ENCODE measurements at regions not wholly inside any gene's neighbourhood (a gene's known extent, or its start where the extent isn't known, plus 50 kb on each side); places are given as distances from the start of the nearest gene placed in this dataset.

GRCh38 chr5:111595425-111595824 is 83.1 kb upstream of the STARD4 start (continued):
- TF ChIP-seq, protein P1, sequence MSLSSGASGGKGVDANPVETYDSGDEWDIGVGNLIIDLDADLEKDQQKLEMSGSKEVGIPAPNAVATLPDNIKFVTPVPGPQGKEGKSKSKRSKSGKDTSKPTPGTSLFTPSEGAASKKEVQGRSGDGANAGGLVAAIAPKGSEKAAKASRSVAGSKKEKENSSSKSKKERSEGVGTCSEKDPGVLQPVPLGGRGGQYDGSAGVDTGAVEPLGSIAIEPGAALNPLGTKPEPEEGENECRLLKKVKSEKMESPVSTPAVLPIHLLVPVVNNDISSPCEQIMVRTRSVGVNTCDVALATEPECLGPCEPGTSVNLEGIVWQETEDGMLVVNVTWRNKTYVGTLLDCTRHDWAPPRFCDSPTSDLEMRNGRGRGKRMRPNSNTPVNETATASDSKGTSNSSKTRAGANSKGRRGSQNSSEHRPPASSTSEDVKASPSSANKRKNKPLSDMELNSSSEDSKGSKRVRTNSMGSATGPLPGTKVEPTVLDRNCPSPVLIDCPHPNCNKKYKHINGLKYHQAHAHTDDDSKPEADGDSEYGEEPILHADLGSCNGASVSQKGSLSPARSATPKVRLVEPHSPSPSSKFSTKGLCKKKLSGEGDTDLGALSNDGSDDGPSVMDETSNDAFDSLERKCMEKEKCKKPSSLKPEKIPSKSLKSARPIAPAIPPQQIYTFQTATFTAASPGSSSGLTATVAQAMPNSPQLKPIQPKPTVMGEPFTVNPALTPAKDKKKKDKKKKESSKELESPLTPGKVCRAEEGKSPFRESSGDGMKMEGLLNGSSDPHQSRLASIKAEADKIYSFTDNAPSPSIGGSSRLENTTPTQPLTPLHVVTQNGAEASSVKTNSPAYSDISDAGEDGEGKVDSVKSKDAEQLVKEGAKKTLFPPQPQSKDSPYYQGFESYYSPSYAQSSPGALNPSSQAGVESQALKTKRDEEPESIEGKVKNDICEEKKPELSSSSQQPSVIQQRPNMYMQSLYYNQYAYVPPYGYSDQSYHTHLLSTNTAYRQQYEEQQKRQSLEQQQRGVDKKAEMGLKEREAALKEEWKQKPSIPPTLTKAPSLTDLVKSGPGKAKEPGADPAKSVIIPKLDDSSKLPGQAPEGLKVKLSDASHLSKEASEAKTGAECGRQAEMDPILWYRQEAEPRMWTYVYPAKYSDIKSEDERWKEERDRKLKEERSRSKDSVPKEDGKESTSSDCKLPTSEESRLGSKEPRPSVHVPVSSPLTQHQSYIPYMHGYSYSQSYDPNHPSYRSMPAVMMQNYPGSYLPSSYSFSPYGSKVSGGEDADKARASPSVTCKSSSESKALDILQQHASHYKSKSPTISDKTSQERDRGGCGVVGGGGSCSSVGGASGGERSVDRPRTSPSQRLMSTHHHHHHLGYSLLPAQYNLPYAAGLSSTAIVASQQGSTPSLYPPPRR (CRISPR knock-in tag; IDR thresholded peaks at IDR 0.05; ENCODE audit: borderline replicate concordance) = no peak
- TF ChIP-seq, protein P2, sequence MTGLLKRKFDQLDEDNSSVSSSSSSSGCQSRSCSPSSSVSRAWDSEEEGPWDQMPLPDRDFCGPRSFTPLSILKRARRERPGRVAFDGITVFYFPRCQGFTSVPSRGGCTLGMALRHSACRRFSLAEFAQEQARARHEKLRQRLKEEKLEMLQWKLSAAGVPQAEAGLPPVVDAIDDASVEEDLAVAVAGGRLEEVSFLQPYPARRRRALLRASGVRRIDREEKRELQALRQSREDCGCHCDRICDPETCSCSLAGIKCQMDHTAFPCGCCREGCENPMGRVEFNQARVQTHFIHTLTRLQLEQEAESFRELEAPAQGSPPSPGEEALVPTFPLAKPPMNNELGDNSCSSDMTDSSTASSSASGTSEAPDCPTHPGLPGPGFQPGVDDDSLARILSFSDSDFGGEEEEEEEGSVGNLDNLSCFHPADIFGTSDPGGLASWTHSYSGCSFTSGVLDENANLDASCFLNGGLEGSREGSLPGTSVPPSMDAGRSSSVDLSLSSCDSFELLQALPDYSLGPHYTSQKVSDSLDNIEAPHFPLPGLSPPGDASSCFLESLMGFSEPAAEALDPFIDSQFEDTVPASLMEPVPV (CRISPR knock-in tag; IDR thresholded peaks at IDR 0.05) = no peak
- no peak for TF ChIP-seq ZBTB42 (CRISPR knock-in tag; IDR thresholded peaks at IDR 0.05)
- TF ChIP-seq ZNF703 (CRISPR knock-in tag; IDR thresholded peaks at IDR 0.05; ENCODE audit: borderline replicate concordance) = no peak
- TF ChIP-seq PREB (CRISPR knock-in tag; IDR thresholded peaks at IDR 0.05) = no peak

- FAIRE-seq = no peak
- TF ChIP-seq, protein P3, sequence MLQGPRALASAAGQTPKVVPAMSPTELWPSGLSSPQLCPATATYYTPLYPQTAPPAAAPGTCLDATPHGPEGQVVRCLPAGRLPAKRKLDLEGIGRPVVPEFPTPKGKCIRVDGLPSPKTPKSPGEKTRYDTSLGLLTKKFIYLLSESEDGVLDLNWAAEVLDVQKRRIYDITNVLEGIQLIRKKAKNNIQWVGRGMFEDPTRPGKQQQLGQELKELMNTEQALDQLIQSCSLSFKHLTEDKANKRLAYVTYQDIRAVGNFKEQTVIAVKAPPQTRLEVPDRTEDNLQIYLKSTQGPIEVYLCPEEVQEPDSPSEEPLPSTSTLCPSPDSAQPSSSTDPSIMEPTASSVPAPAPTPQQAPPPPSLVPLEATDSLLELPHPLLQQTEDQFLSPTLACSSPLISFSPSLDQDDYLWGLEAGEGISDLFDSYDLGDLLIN (CRISPR knock-in tag; IDR thresholded peaks at IDR 0.05; ENCODE audit: borderline replicate concordance) = no peak
- TF ChIP-seq LRRFIP1 (CRISPR knock-in tag; conservative IDR thresholded peaks at IDR 0.05) = no peak
- no peak for TF ChIP-seq ZNF841 (CRISPR knock-in tag; IDR thresholded peaks at IDR 0.05; ENCODE audit: borderline replicate concordance)
- TF ChIP-seq TCF7L2 (IDR thresholded peaks at IDR 0.05; ENCODE audit: low read depth, low read length) = no peak
- TF ChIP-seq ZFP1 (CRISPR knock-in tag; IDR thresholded peaks at IDR 0.05) = no peak
- no peak for TF ChIP-seq FOXK2 (IDR thresholded peaks at IDR 0.05)
- TF ChIP-seq SOX5 (CRISPR knock-in tag; IDR thresholded peaks at IDR 0.05; ENCODE audit: borderline replicate concordance) = no peak
- no peak for TF ChIP-seq ZNF776 (CRISPR knock-in tag; IDR thresholded peaks at IDR 0.05)
Observed at GRCh38 chr5:111589316-111589715, 77.0 kb upstream of the STARD4 start.

More at GRCh38 chr5:111589316-111589715, 77.0 kb upstream of the STARD4 start:
- BruUV-seq (replicated peaks) = no TSS peak
- intact Hi-C loops (cut with micrococcal nuclease; ENCODE audit: unreplicated experiment) (no loop called here), in situ Hi-C loops (cut with HindIII; ENCODE audit: extremely low pct_ligation_motif_present, low pct_unique_long_range_greater_than_20kb) (no loop called here)
- Histone ChIP-seq H3K4me2 (ENCODE audit: low read depth, low read length) (no peak overlapping the region), H3K27me3 (ENCODE audit: control insufficient read depth in 1 of 2, insufficient read depth in 2 of 2, low read length in 2 of 2) (no peaks in the 10 kb centered on the region), H3K4me3 (replicated peaks in 1 of 3; ENCODE audit: insufficient read depth in 1 of 3, low read depth in 2 of 3, low read length in 3 of 3) (no peak overlapping the region), H3K79me2 (ENCODE audit: insufficient read depth, low read length) (no peaks in the 10 kb centered on the region), H3K9me3 (ENCODE audit: low read length) (no peaks in the 10 kb centered on the region), H3K4me1 (ENCODE audit: insufficient read depth, low read length) (no peaks in the 10 kb centered on the region), H3K36me3 (replicated peaks in 1 of 2; ENCODE audit: control insufficient read depth in 1 of 2, insufficient read depth in 2 of 2, low read length in 2 of 2) (no peaks in the 10 kb centered on the region), H3K9ac (ENCODE audit: insufficient read depth, low read depth, low read length) (no peak overlapping the region), H2AFZ (ENCODE audit: low read length) (no peak overlapping the region), H4K20me1 (ENCODE audit: insufficient read depth, low read length) (no peaks in the 10 kb centered on the region), H3K27ac (ENCODE audit: extremely low read length, insufficient read depth, low read length) (no peak overlapping the region)
- ATAC-seq (no peak), DNase-seq (ENCODE audit: low spot score) (no peak)
- ChIA-PET POLR2A (no interaction called here), CTCF (ENCODE audit: low intra/inter-chr PET ratio, low total read pairs) (no interaction called here)
- 0% methylated on average over 1 of the region's 1 CpG for WGBS (ENCODE audit: low lambda C conversion rate)
